B cell (primary cell): ENCODE measurements at regions not wholly inside any gene's neighbourhood (a gene's known extent, or its start where the extent isn't known, plus 50 kb on each side); places are given as distances from the start of the nearest gene placed in this dataset.

Experiments used
- ATAC-seq: fragments of 200-7000 bp; cut with Tn5 transposase; one replicate; pipeline ENCODE4 v1.10.0; 2021; ENCODE audit warnings: low read depth, mild to moderate bottlenecking, moderate number of reproducible peaks, moderate library complexity
- CTCF ChIA-PET: fragments of 350-600 bp; sonication (Branson Sonifier 250); formaldehyde crosslinking; loops from one replicate; lab custom pipeline; 2021; ENCODE audit warnings: antibody characterized with exemption, inconsistent platforms; lab: Charles Lee
- POLR2A ChIA-PET: fragments of 350-600 bp; sonication (Branson Sonifier 250); formaldehyde crosslinking; loops from one replicate; lab custom pipeline; 2021; ENCODE audit warnings: antibody characterized with exemption; lab: Charles Lee
- DNase-seq: peaks from one replicate; pipeline ENCODE4 v3.0.0; 2013
- H2AFZ ChIP-seq: 2 replicates; pipeline ENCODE4 v1.6.1; 2012; ENCODE audit warnings: mild to moderate bottlenecking, low read depth, low read length; ENCODE audit not compliant: insufficient read depth, poor library complexity, severe bottlenecking
- H3K27ac ChIP-seq, 2 donors: 1 replicate in 1 of 2; 2 replicates in 1 of 2; pipeline ENCODE4 v1.5.1; 2012 to 2013; ENCODE audit warnings: low read length in 2 of 2, mild to moderate bottlenecking in 2 of 2, moderate library complexity in 1 of 2
- H3K27me3 ChIP-seq, 4 experiments: fragments of 200-600 bp in 1 of 4; sonication (generic) in 1 of 4; replicated peaks in 1 of 4; 1 replicate in 2 of 4; 2 replicates in 2 of 4; pipeline versions ENCODE4 v1.6.1 to v1.7.0; 2013 to 2016; ENCODE audit warnings: low read length in 3 of 4, mild to moderate bottlenecking in 2 of 4, mixed read lengths in 1 of 4, moderate library complexity in 1 of 4; ENCODE audit not compliant: insufficient read depth in 4 of 4, control insufficient read depth in 3 of 4; ENCODE audit errors: control extremely low read depth in 1 of 4
- H3K36me3 ChIP-seq, 2 experiments: replicated peaks in 1 of 2; 1 replicate in 1 of 2; 2 replicates in 1 of 2; pipeline versions ENCODE4 v1.6.1 to v1.7.1; 2013; ENCODE audit warnings: low read length in 1 of 2; ENCODE audit not compliant: insufficient read depth in 2 of 2, control insufficient read depth in 1 of 2; ENCODE audit errors: control extremely low read depth in 1 of 2, extremely low read depth in 1 of 2
- H3K4me1 ChIP-seq, 2 donors: fragments of 200-600 bp in 1 of 2; sonication (generic) in 1 of 2; 1 replicate in 1 of 2; 2 replicates in 1 of 2; pipeline versions ENCODE4 v1.5.1 to v1.6.1; 2013 to 2017; ENCODE audit warnings: low read length in 2 of 2; ENCODE audit not compliant: control insufficient read depth in 2 of 2, insufficient read depth in 2 of 2
- H3K4me2 ChIP-seq: replicated peaks from 2 replicates; pipeline ENCODE3; 2012; ENCODE audit warnings: mild to moderate bottlenecking, low read depth, low read length; ENCODE audit not compliant: poor library complexity, severe bottlenecking
- H3K4me3 ChIP-seq, 5 experiments: fragments of 200-600 bp in 1 of 5; sonication (generic) in 1 of 5; 1 replicate in 3 of 5; 2 replicates in 2 of 5; pipeline versions ENCODE4 v1.5.1 to v1.7.0; 2011 to 2016; ENCODE audit warnings: low read length in 4 of 5, mild to moderate bottlenecking in 4 of 5, low read depth in 2 of 5, control low read depth in 1 of 5, moderate library complexity in 1 of 5; ENCODE audit not compliant: insufficient read depth in 1 of 5; ENCODE audit errors: control extremely low read depth in 1 of 5, extremely low read depth in 1 of 5
- H3K79me2 ChIP-seq: fragments of 200-600 bp; sonication (generic); one replicate; pipeline ENCODE4 v1.6.0; 2016; ENCODE audit warnings: low read length; ENCODE audit not compliant: control insufficient read depth, insufficient read depth
- H3K9ac ChIP-seq: fragments of 200-600 bp; sonication (generic); 2 replicates; pipeline ENCODE4 v1.6.1; 2017; ENCODE audit warnings: mild to moderate bottlenecking, low read length, moderate library complexity
- H3K9me3 ChIP-seq, 3 donors: one replicate each; pipeline versions ENCODE4 v1.6.1 to v1.7.1; 2013; ENCODE audit warnings: low read length in 2 of 3; ENCODE audit not compliant: control insufficient read depth in 2 of 3, insufficient read depth in 1 of 3; ENCODE audit errors: control extremely low read depth in 1 of 3
- H4K20me1 ChIP-seq: 2 replicates; pipeline ENCODE4 v1.6.0; 2012; ENCODE audit warnings: mild to moderate bottlenecking, low read length; ENCODE audit not compliant: insufficient read depth, control insufficient read depth, poor library complexity, severe bottlenecking
- H3K27ac Mint-ChIP-seq: one replicate; pipeline ENCODE4 v1.8.0; 2021; ENCODE audit warnings: mixed read lengths
- H3K27me3 Mint-ChIP-seq: one replicate; pipeline ENCODE4 v1.8.0; 2021; ENCODE audit warnings: mixed read lengths
- H3K4me1 Mint-ChIP-seq: one replicate; pipeline ENCODE4 v1.8.0; 2021; ENCODE audit warnings: mixed read lengths
- H3K4me3 Mint-ChIP-seq: one replicate; pipeline ENCODE4 v1.8.0; 2021; ENCODE audit warnings: mixed read lengths
- H3K9me3 Mint-ChIP-seq: one replicate; pipeline ENCODE4 v1.8.0; 2022; ENCODE audit warnings: mixed read lengths; ENCODE audit not compliant: insufficient read depth
- CTCF ChIP-seq: fragments of 200-600 bp; IDR thresholded peaks from one replicate; pipeline ENCODE4 v1.8.0; 2022; ENCODE audit warnings: antibody characterized with exemption, mild to moderate bottlenecking
- EZH2 ChIP-seq: IDR thresholded peaks from 2 replicates; pipeline ENCODE4 v1.6.1; 2012; ENCODE audit warnings: borderline replicate concordance, low read depth, mild to moderate bottlenecking, moderate library complexity, low read length; ENCODE audit not compliant: insufficient read depth, poor library complexity, severe bottlenecking
- WGBS: methylation state at CpG from one replicate; pipeline ENCODE4 v1.1.5; 2013; ENCODE audit warnings: missing lambda C conversion rate; ENCODE audit not compliant: insufficient coverage; 5-methylcytosine and 5-hydroxymethylcytosine counted together
- intact Hi-C: fragments of 100-400 bp; cut with micrococcal nuclease; formaldehyde crosslinking; loops from one replicate; pipeline ENCODE4 v1.10.0; 2022

GRCh38 chrX:98362630-98363029, 1478.9 kb downstream of the RPA4 start:
- intact Hi-C loops: no loop called here
- Histone ChIP-seq H3K27ac (no peak overlapping the region), H3K36me3 (no peaks in the 10 kb centered on the region), H3K27me3 (no peaks in the 10 kb centered on the region), H3K79me2 (no peaks in the 10 kb centered on the region), H4K20me1 (no peaks in the 10 kb centered on the region), H3K4me1 (no peaks in the 10 kb centered on the region), H3K9me3 (no peaks in the 10 kb centered on the region), H3K9ac (no peak overlapping the region), H3K4me3 (no peak overlapping the region), H2AFZ (no peak overlapping the region), H3K4me2 (no peak overlapping the region)
- ATAC-seq (no peak), DNase-seq (no peak)
- Mint-ChIP-seq H3K4me1 (no peaks in the 10 kb centered on the region), H3K4me3 (no peak overlapping the region), H3K27ac (no peak overlapping the region), H3K27me3 (no peaks in the 10 kb centered on the region), H3K9me3 (no peaks in the 10 kb centered on the region)
- POLR2A ChIA-PET: no interaction called here
- no peak for TF ChIP-seq EZH2
- TF ChIP-seq CTCF: no peak
- CTCF ChIA-PET: no interaction called here

GRCh38 chrX:98371994-98372393, 1488.3 kb downstream of the RPA4 start:
- intact Hi-C loops: no loop called here
- H3K9ac ChIP-seq: no peak overlapping the region
- H3K27ac ChIP-seq: no peak overlapping the region
- Mint-ChIP-seq H3K4me3 (no peak overlapping the region), H3K4me1 (no peaks in the 10 kb centered on the region), H3K27ac (no peak overlapping the region), H3K27me3 (no peaks in the 10 kb centered on the region), H3K9me3 (no peaks in the 10 kb centered on the region)
- H3K79me2 ChIP-seq: no peaks in the 10 kb centered on the region
- ATAC-seq (no peak), DNase-seq (no peak)
- no peaks in the 10 kb centered on the region for H3K4me1 ChIP-seq
- no CpG with 5 or more reads among the region's 2 CpGs for WGBS
- peaks cover 0 to 2% (median 0%) of the 10 kb centered on the region in 3 donors for H3K9me3 ChIP-seq
- POLR2A ChIA-PET: no interaction called here
- CTCF ChIA-PET: no interaction called here
- H3K27me3 ChIP-seq: no peaks in the 10 kb centered on the region
- H2AFZ ChIP-seq: no peak overlapping the region
- H3K36me3 ChIP-seq: no peaks in the 10 kb centered on the region
- H3K4me3 ChIP-seq: no peak overlapping the region
- no peak for TF ChIP-seq EZH2
- no peak for TF ChIP-seq CTCF
- no peaks in the 10 kb centered on the region for H4K20me1 ChIP-seq
- H3K4me2 ChIP-seq: no peak overlapping the region
